GM19463 (cell line): ENCODE measurements at regions not wholly inside any gene's neighbourhood (a gene's known extent, or its start where the extent isn't known, plus 50 kb on each side); places are given as distances from the start of the nearest gene placed in this dataset.
A peak's percentile ranks its signal among the peaks of the same experiment; 100 is the strongest.

ENCODE experiments used
- ATAC-seq: cut with Tn5 transposase; IDR thresholded peaks from one replicate; pipeline ENCODE4 v1.9.1; 2021; ENCODE audit warnings: mild to moderate bottlenecking, moderate library complexity; ENCODE audit not compliant: unreplicated experiment

GRCh38 chr2:176709149-176709951 is 440.1 kb downstream of the MTX2 start:
- ATAC-seq: no peak

- no peak for ATAC-seq
These were observed 440.7 kb downstream of the MTX2 start for GRCh38 chr2:176709991-176710390.

GRCh38 chr2:176710657-176711186 is 441.5 kb downstream of the MTX2 start:
- no peak for ATAC-seq

GRCh38 chr2:176725873-176726645 is 456.8 kb downstream of the MTX2 start:
- ATAC-seq: no peak

- ATAC-seq: no peak
These were observed 458.5 kb downstream of the MTX2 start for GRCh38 chr2:176727696-176728095.

GRCh38 chr2:176729706-176730569 is 460.7 kb downstream of the MTX2 start:
- no peak for ATAC-seq

- no peak for ATAC-seq
These were observed 463.5 kb downstream of the MTX2 start for GRCh38 chr2:176732780-176733179.

GRCh38 chr2:176733698-176734430 is 464.6 kb downstream of the MTX2 start:
- no peak for ATAC-seq

- ATAC-seq: no peak
These were observed 465.6 kb downstream of the MTX2 start for GRCh38 chr2:176734868-176735267.

GRCh38 chr2:176742271-176742670 is 470.3 kb upstream of the HNRNPA3 start:
- ATAC-seq: no peak

GRCh38 chr2:176743671-176744070 is 468.9 kb upstream of the HNRNPA3 start:
- ATAC-seq: no peak

GRCh38 chr2:176744146-176744545 is 468.4 kb upstream of the HNRNPA3 start:
- ATAC-seq: no peak

- peak; percentile 77 for ATAC-seq
These were observed 466.9 kb upstream of the HNRNPA3 start for GRCh38 chr2:176745543-176746200.

- no peak for ATAC-seq
These were observed 466.2 kb upstream of the HNRNPA3 start for GRCh38 chr2:176746411-176746810.

- no peak for ATAC-seq
These were observed 465.1 kb upstream of the HNRNPA3 start for GRCh38 chr2:176747506-176747905.

GRCh38 chr2:176747928-176748327 is 464.7 kb upstream of the HNRNPA3 start:
- no peak for ATAC-seq

GRCh38 chr2:176748662-176749061 is 463.9 kb upstream of the HNRNPA3 start:
- no peak for ATAC-seq

- ATAC-seq: no peak
These were observed 461.0 kb upstream of the HNRNPA3 start for GRCh38 chr2:176751314-176752227.

GRCh38 chr2:176752295-176752694 is 460.3 kb upstream of the HNRNPA3 start:
- ATAC-seq: no peak
